Common myeloid progenitor, CD34-positive (primary cell): ENCODE measurements at regions not wholly inside any gene's neighbourhood (a gene's known extent, or its start where the extent isn't known, plus 50 kb on each side); places are given as distances from the start of the nearest gene placed in this dataset.

Experiments used
- CTCF ChIA-PET: fragments of 350-600 bp; sonication (Branson Sonifier 250); formaldehyde crosslinking; loops from one replicate; lab custom pipeline; 2021; ENCODE audit warnings: antibody characterized with exemption; lab: Charles Lee
- POLR2A ChIA-PET: fragments of 350-600 bp; sonication (Branson Sonifier 250); formaldehyde crosslinking; loops from one replicate; lab custom pipeline; 2021; ENCODE audit warnings: antibody characterized with exemption; lab: Charles Lee
- DNase-seq, 3 donors: peaks; one replicate each; pipeline versions ENCODE4 v3.0.0 to v3.0.0-alpha.2; 2013
- H3K27ac ChIP-seq, 2 experiments: 1 replicate in 1 of 2; 2 replicates in 1 of 2; pipeline ENCODE4 v1.7.0; 2013; ENCODE audit warnings: inconsistent platforms in 2 of 2, low read length in 2 of 2, mild to moderate bottlenecking in 2 of 2, low read depth in 1 of 2, moderate library complexity in 1 of 2; ENCODE audit not compliant: severe bottlenecking in 2 of 2, insufficient read depth in 1 of 2, poor library complexity in 1 of 2
- H3K27me3 ChIP-seq, 5 experiments: replicated peaks in 2 of 5; 1 replicate in 3 of 5; 2 replicates in 2 of 5; pipeline versions ENCODE4 v1.6.1 to v1.7.0; 2013; ENCODE audit warnings: low read length in 4 of 5, mild to moderate bottlenecking in 2 of 5, moderate library complexity in 2 of 5, inconsistent platforms in 1 of 5; ENCODE audit not compliant: insufficient read depth in 5 of 5, control insufficient read depth in 4 of 5
- H3K36me3 ChIP-seq, 4 experiments: 1 replicate in 2 of 4; 2 replicates in 2 of 4; pipeline versions ENCODE4 v1.6.1 to v1.7.0; 2013; ENCODE audit warnings: low read length in 3 of 4, control low read depth in 1 of 4, mild to moderate bottlenecking in 1 of 4; ENCODE audit not compliant: control insufficient read depth in 4 of 4, insufficient read depth in 4 of 4
- H3K4me1 ChIP-seq, 4 experiments: 1 replicate in 3 of 4; 2 replicates in 1 of 4; pipeline versions ENCODE4 v1.6.1 to v1.7.1; 2013; ENCODE audit warnings: low read length in 3 of 4, mild to moderate bottlenecking in 3 of 4, control low read depth in 1 of 4, inconsistent platforms in 1 of 4, moderate library complexity in 1 of 4; ENCODE audit not compliant: control insufficient read depth in 4 of 4, insufficient read depth in 4 of 4; ENCODE audit errors: control extremely low read depth in 1 of 4
- H3K4me3 ChIP-seq, 7 experiments: 1 replicate in 4 of 7; 2 replicates in 3 of 7; pipeline versions ENCODE4 v1.5.1 to v1.7.0; 2013; ENCODE audit warnings: mild to moderate bottlenecking in 7 of 7, low read length in 6 of 7, moderate library complexity in 6 of 7, inconsistent platforms in 2 of 7, low read depth in 2 of 7, control low read depth in 1 of 7; ENCODE audit not compliant: insufficient read depth in 4 of 7, control insufficient read depth in 1 of 7; ENCODE audit errors: extremely low read depth in 1 of 7
- H3K9me3 ChIP-seq, 5 experiments: 1 replicate in 4 of 5; 2 replicates in 1 of 5; pipeline versions ENCODE4 v1.6.1 to v1.7.1; 2013; ENCODE audit warnings: low read length in 4 of 5, mild to moderate bottlenecking in 2 of 5, inconsistent platforms in 1 of 5, low read depth in 1 of 5, moderate library complexity in 1 of 5; ENCODE audit not compliant: control insufficient read depth in 4 of 5, insufficient read depth in 2 of 5; ENCODE audit errors: control extremely low read depth in 1 of 5
- WGBS: methylation state at CpG from one replicate; pipeline ENCODE4 v1.1.5; 2013; ENCODE audit not compliant: insufficient coverage; 5-methylcytosine and 5-hydroxymethylcytosine counted together

- Histone ChIP-seq H3K27me3 (peaks cover 0 to 2% (median 0%) of the 10 kb centered on the region in 5 experiments), H3K4me1 (no peaks in the 10 kb centered on the region), H3K9me3 (no peaks in the 10 kb centered on the region), H3K36me3 (no peaks in the 10 kb centered on the region), H3K4me3 (no peak overlapping the region), H3K27ac (no peak overlapping the region)
- no peak for DNase-seq
- POLR2A ChIA-PET: no interaction called here
- WGBS: 97% methylated on average over 4 of the region's 4 CpGs
- CTCF ChIA-PET: no interaction called here
Measured at GRCh38 chr15:93826790-93827189, 404.6 kb upstream of the MCTP2 start.

- 96% methylated on average over 3 of the region's 3 CpGs for WGBS
- DNase-seq: no peak
- Histone ChIP-seq H3K27me3 (no peaks in the 10 kb centered on the region), H3K27ac (no peak overlapping the region), H3K4me3 (no peak overlapping the region), H3K36me3 (no peaks in the 10 kb centered on the region), H3K9me3 (no peaks in the 10 kb centered on the region), H3K4me1 (no peaks in the 10 kb centered on the region)
- ChIA-PET POLR2A (no interaction called here), CTCF (no interaction called here)
Measured at GRCh38 chr15:93826293-93826692, 405.1 kb upstream of the MCTP2 start.

GRCh38 chr15:93825682-93826081 is 405.7 kb upstream of the MCTP2 start:
- Histone ChIP-seq H3K4me1 (no peaks in the 10 kb centered on the region), H3K27ac (no peak overlapping the region), H3K9me3 (no peaks in the 10 kb centered on the region), H3K27me3 (no peaks in the 10 kb centered on the region), H3K4me3 (no peak overlapping the region), H3K36me3 (no peaks in the 10 kb centered on the region)
- WGBS: 60% methylated on average over 2 of the region's 4 CpGs
- ChIA-PET CTCF (no interaction called here), POLR2A (interaction anchor here (0.6 kb wide), 1 partner anchor 12 kb away, joined by 4 read pairs; no protein-coding TSS in a partner anchor)
- DNase-seq: no peak

GRCh38 chr15:93823971-93824913 is 407.1 kb upstream of the MCTP2 start:
- POLR2A ChIA-PET: no interaction called here
- H3K27ac ChIP-seq: no peak overlapping the region
- H3K9me3 ChIP-seq: no peaks in the 10 kb centered on the region
- CTCF ChIA-PET: no interaction called here
- no peak for DNase-seq
- no peaks in the 10 kb centered on the region for H3K4me1 ChIP-seq
- 89% methylated on average over 3 of the region's 9 CpGs for WGBS
- no peaks in the 10 kb centered on the region for H3K27me3 ChIP-seq
- H3K4me3 ChIP-seq: no peak overlapping the region
- H3K36me3 ChIP-seq: no peaks in the 10 kb centered on the region

- Histone ChIP-seq H3K4me1 (no peaks in the 10 kb centered on the region), H3K36me3 (no peaks in the 10 kb centered on the region), H3K4me3 (no peak overlapping the region), H3K27ac (no peak overlapping the region), H3K9me3 (peaks cover 0 to 4% (median 0%) of the 10 kb centered on the region in 5 experiments), H3K27me3 (no peaks in the 10 kb centered on the region)
- CTCF ChIA-PET: no interaction called here
- POLR2A ChIA-PET: no interaction called here
- 100% methylated on average over 2 of the region's 4 CpGs for WGBS
- DNase-seq: no peak
Measured at GRCh38 chr15:93820566-93820965, 410.8 kb upstream of the MCTP2 start.

GRCh38 chr15:93819826-93820225 is 411.5 kb upstream of the MCTP2 start:
- 60% methylated on average over 1 of the region's 4 CpGs for WGBS

GRCh38 chr15:93816815-93817214 is 414.5 kb upstream of the MCTP2 start:
- ChIA-PET POLR2A (no interaction called here), CTCF (no interaction called here)
- H3K36me3 ChIP-seq: no peaks in the 10 kb centered on the region
- no peak for DNase-seq
- H3K27ac ChIP-seq: no peak overlapping the region
- peaks cover 0 to 12% (median 0%) of the 10 kb centered on the region in 5 experiments for H3K27me3 ChIP-seq
- H3K9me3 ChIP-seq: peaks cover 0 to 4% (median 0%) of the 10 kb centered on the region in 5 experiments
- H3K4me3 ChIP-seq: no peak overlapping the region
- H3K4me1 ChIP-seq: no peaks in the 10 kb centered on the region

More at GRCh38 chr15:93819826-93820225, 411.5 kb upstream of the MCTP2 start:
- H3K4me3 ChIP-seq: no peak overlapping the region
- no peak overlapping the region for H3K27ac ChIP-seq
- DNase-seq: no peak
- H3K36me3 ChIP-seq: no peaks in the 10 kb centered on the region
- no peaks in the 10 kb centered on the region for H3K27me3 ChIP-seq
- peaks cover 0 to 4% (median 0%) of the 10 kb centered on the region in 5 experiments for H3K9me3 ChIP-seq
- CTCF ChIA-PET: interaction anchor here (0.6 kb wide), 1 partner anchor 393 kb away, joined by 3 read pairs; no protein-coding TSS in a partner anchor
- no peaks in the 10 kb centered on the region for H3K4me1 ChIP-seq
- POLR2A ChIA-PET: no interaction called here
